Pancreas (tissue), 10 donors: ENCODE measurements at regions not wholly inside any gene's neighbourhood (a gene's known extent, or its start where the extent isn't known, plus 50 kb on each side); places are given as distances from the start of the nearest gene placed in this dataset.

Experiments
- ATAC-seq, 4 donors: fragments of 200-7000 bp; cut with Tn5 transposase; one replicate each; pipeline versions ENCODE4 v1.8.0 to v1.9.1; 2020; ENCODE audit warnings: mild to moderate bottlenecking in 4 of 4, moderate library complexity in 4 of 4
- DNase-seq, 6 donors: peaks; one replicate each; pipeline ENCODE4 v3.0.0-alpha.2; 2020
- FAIRE-seq: peaks from 2 replicates; lab custom pipeline; 2012; peaks lifted over from hg19 to GRCh38; lab: Jason Lieb, UNC
- H3K27ac ChIP-seq, 4 donors: fragments of 200-600 bp; sonication (generic); 1 replicate in 3 of 4; 2 replicates in 1 of 4; pipeline versions ENCODE4 v1.5.0 to v1.8.0; 2020
- H3K27me3 ChIP-seq, 4 donors: fragments of 200-600 bp; one replicate each; pipeline ENCODE4 v1.8.0; 2021
- H3K36me3 ChIP-seq, 3 donors: fragments of 200-600 bp; sonication (generic) in 1 of 3; one replicate each; pipeline versions ENCODE4 v1.5.0 to v1.8.0; 2020 to 2021
- H3K4me1 ChIP-seq, 3 donors: fragments of 200-600 bp; one replicate each; pipeline ENCODE4 v1.8.0; 2021
- H3K4me3 ChIP-seq, 4 donors: fragments of 200-600 bp; sonication (generic) in 2 of 4; one replicate each; pipeline versions ENCODE4 v1.5.0 to v1.8.0; 2020 to 2021
- H3K9me3 ChIP-seq, 4 donors: fragments of 200-600 bp; one replicate each; pipeline ENCODE4 v1.8.0; 2021
- CTCF ChIP-seq, 4 donors: fragments of 200-600 bp; sonication (generic) in 3 of 4; IDR thresholded peaks; one replicate each; pipeline versions ENCODE4 v1.5.0 to v1.8.0; 2021; ENCODE audit warnings: antibody characterized with exemption in 4 of 4
- WGBS, 2 donors: extraction: QIAGEN DNeasy Blood & Tissue Kit; methylation state at CpG; one replicate each; pipeline ENCODE4 v1.1.7; 2013; 5-methylcytosine and 5-hydroxymethylcytosine counted together
- intact Hi-C, 3 donors: fragments of 100-400 bp; cut with DNase I; formaldehyde crosslinking; loops; one replicate each; pipeline versions ENCODE4 v1.11.1 to v1.14.2; 2022
- donor health status: healthy with polysubstance abuse.
- donor health status: DM: no; HTN: no; CAD: no; lungs with moderate emphysema.
- donor health status: DM: no; HTN: no; CAD: no.
- donor health status: control.
- donor health status: control.
- donor health status: Bipolar disorder and iron deficiency.
- donor health status: DM: yes; HTN: yes; CAD: no.
- donor health status: DM: no; HTN: no; CAD: no.
- donor health status: DM: no; HTN: no; CAD: no.
- donor health status: DM: yes; HTN: yes; CAD: no.

- H3K4me3 ChIP-seq, result no peak overlapping the region
- no peak for TF ChIP-seq CTCF (IDR thresholded peaks at IDR 0.05)
- H3K4me1 ChIP-seq, result no peaks in the 10 kb centered on the region
- no peaks in the 10 kb centered on the region for H3K9me3 ChIP-seq
- WGBS, 2 donors, result 57 to 74% methylated on average over 13 of the region's 13 CpGs
- FAIRE-seq, result no peak
- no peaks in the 10 kb centered on the region for H3K36me3 ChIP-seq
- H3K27me3 ChIP-seq, result no peaks in the 10 kb centered on the region
- intact Hi-C loops, result no loop called here
- no peak for DNase-seq
- ATAC-seq, result no peak
- no peak overlapping the region for H3K27ac ChIP-seq
Observed at GRCh38 chr19:32195706-32196610, 149.5 kb upstream of the ZNF507 start.

GRCh38 chr19:32196690-32197420 is 148.6 kb upstream of the ZNF507 start:
- DNase-seq, result no peak
- no peaks in the 10 kb centered on the region for H3K36me3 ChIP-seq
- TF ChIP-seq CTCF (IDR thresholded peaks at IDR 0.05), result no peak
- H3K4me3 ChIP-seq, result no peak overlapping the region
- no peaks in the 10 kb centered on the region for H3K27me3 ChIP-seq
- FAIRE-seq, result no peak
- no peaks in the 10 kb centered on the region for H3K9me3 ChIP-seq
- H3K4me1 ChIP-seq, result no peaks in the 10 kb centered on the region
- ATAC-seq, result no peak
- intact Hi-C loops, result no loop called here
- H3K27ac ChIP-seq, result no peak overlapping the region
- WGBS, 2 donors, result 64 to 81% methylated on average over 13 of the region's 13 CpGs

- no peak for TF ChIP-seq CTCF (IDR thresholded peaks at IDR 0.05)
Observed at GRCh38 chr19:32197896-32198882, 147.2 kb upstream of the ZNF507 start.

DNA sequence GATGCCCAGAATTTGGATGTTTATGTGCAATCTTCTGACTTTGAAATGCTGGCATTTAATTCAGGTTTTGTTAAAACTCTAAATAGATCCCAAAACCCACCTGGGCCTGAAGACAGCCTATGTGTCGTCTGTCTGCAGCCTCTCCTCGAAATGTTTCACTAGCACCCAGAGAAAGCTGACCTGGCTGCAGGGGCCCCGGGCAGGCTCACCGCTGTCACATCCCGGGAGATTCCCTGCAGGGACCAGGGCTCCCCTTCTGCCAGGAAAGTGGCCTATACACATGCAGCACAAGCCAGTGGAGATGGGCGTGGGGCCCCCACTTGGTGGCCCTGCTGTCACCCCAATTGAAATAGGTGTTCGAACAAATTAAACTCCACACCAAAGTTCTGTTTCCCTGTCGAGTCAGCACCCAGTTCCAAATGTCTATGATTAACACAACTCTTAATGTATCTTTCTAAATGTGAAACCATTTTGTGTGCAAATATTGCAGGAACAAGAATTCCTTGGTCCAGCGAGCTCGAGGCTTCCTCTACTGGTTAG is 145.8 kb upstream of the ZNF507 start:
- WGBS, 2 donors, result 52 to 61% methylated on average over 10 of the region's 10 CpGs
- DNase-seq, result no peak
- H3K27me3 ChIP-seq, result no peaks in the 10 kb centered on the region
- no peak for ATAC-seq
- no peak overlapping the region for H3K27ac ChIP-seq
- FAIRE-seq, result no peak
- no peak overlapping the region for H3K4me3 ChIP-seq
- TF ChIP-seq CTCF (IDR thresholded peaks at IDR 0.05), result no peak
- intact Hi-C loops, result no loop called here
- no peaks in the 10 kb centered on the region for H3K36me3 ChIP-seq
- no peaks in the 10 kb centered on the region for H3K9me3 ChIP-seq
- no peaks in the 10 kb centered on the region for H3K4me1 ChIP-seq

More at GRCh38 chr19:32197896-32198882, 147.2 kb upstream of the ZNF507 start:
- Histone ChIP-seq H3K9me3 (no peaks in the 10 kb centered on the region), H3K36me3 (no peaks in the 10 kb centered on the region), H3K4me1 (no peaks in the 10 kb centered on the region), H3K27me3 (no peaks in the 10 kb centered on the region), H3K4me3 (no peak overlapping the region), H3K27ac (no peak overlapping the region)
- FAIRE-seq (no peak), ATAC-seq (no peak), DNase-seq (no peak)
- WGBS, 2 donors, result 47 to 61% methylated on average over 13 of the region's 13 CpGs
- intact Hi-C loops, result no loop called here
